HG03108 (cell line): ENCODE measurements at regions not wholly inside any gene's neighbourhood (a gene's known extent, or its start where the extent isn't known, plus 50 kb on each side); places are given as distances from the start of the nearest gene placed in this dataset.

ENCODE experiments used
- ATAC-seq: cut with Tn5 transposase; IDR thresholded peaks from one replicate; pipeline ENCODE4 v1.9.1; 2021; ENCODE audit warnings: moderate library complexity; ENCODE audit not compliant: unreplicated experiment

- ATAC-seq = no peak
Observed at GRCh38 chr1:87600854-87601253, 272.2 kb downstream of the LMO4 start.

- ATAC-seq = no peak
Observed at GRCh38 chr1:87603626-87604025, 274.9 kb downstream of the LMO4 start.

GRCh38 chr1:87612956-87613355 lies 284.3 kb downstream of the LMO4 start:
- no peak for ATAC-seq

GRCh38 chr1:87615491-87615890 lies 286.8 kb downstream of the LMO4 start:
- ATAC-seq = no peak

- ATAC-seq = no peak
Observed at GRCh38 chr1:87615901-87616300, 287.2 kb downstream of the LMO4 start.

- no peak for ATAC-seq
Observed at GRCh38 chr1:87620807-87621206, 292.1 kb downstream of the LMO4 start.

- ATAC-seq = no peak
Observed at GRCh38 chr1:87629673-87630072, 301.0 kb downstream of the LMO4 start.

- ATAC-seq = no peak
Observed at GRCh38 chr1:87632232-87632631, 303.6 kb downstream of the LMO4 start.

- no peak for ATAC-seq
Observed at GRCh38 chr1:87636198-87636892, 307.7 kb downstream of the LMO4 start.

GRCh38 chr1:87638636-87639035 lies 310.0 kb downstream of the LMO4 start:
- ATAC-seq = no peak

- no peak for ATAC-seq
Observed at GRCh38 chr1:87641996-87642395, 313.3 kb downstream of the LMO4 start.

- no peak for ATAC-seq
Observed at GRCh38 chr1:87642581-87643221, 314.0 kb downstream of the LMO4 start.

- ATAC-seq = no peak
Observed at GRCh38 chr1:87644033-87644578, 315.4 kb downstream of the LMO4 start.

- no peak for ATAC-seq
Observed at GRCh38 chr1:87644579-87645190, 316.0 kb downstream of the LMO4 start.

GRCh38 chr1:87647430-87648177 lies 318.9 kb downstream of the LMO4 start:
- no peak for ATAC-seq

GRCh38 chr1:87648323-87649119 lies 319.8 kb downstream of the LMO4 start:
- ATAC-seq = no peak

GRCh38 chr1:87650306-87650705 lies 321.6 kb downstream of the LMO4 start:
- no peak for ATAC-seq

- ATAC-seq = no peak
Observed at GRCh38 chr1:87652176-87652575, 323.5 kb downstream of the LMO4 start.

GRCh38 chr1:87665151-87665550 lies 336.5 kb downstream of the LMO4 start:
- no peak for ATAC-seq

- ATAC-seq = no peak
Observed at GRCh38 chr1:87666681-87667080, 338.0 kb downstream of the LMO4 start.

- ATAC-seq = no peak
Observed at GRCh38 chr1:87669674-87670073, 341.0 kb downstream of the LMO4 start.
